Epidermal melanocyte (primary cell): ENCODE measurements at regions not wholly inside any gene's neighbourhood (a gene's known extent, or its start where the extent isn't known, plus 50 kb on each side); places are given as distances from the start of the nearest gene placed in this dataset.
"Not testable (repeated sequence)": the region's sequence is repeated elsewhere in the genome, so short reads cannot be mapped to it uniquely, and the experiment has no call there.

ENCODE experiments used
- DNase-seq: peaks from one replicate; pipeline ENCODE4 v3.0.0; 2011; ENCODE audit warnings: low spot score; ENCODE audit not compliant: insufficient read length

DNA sequence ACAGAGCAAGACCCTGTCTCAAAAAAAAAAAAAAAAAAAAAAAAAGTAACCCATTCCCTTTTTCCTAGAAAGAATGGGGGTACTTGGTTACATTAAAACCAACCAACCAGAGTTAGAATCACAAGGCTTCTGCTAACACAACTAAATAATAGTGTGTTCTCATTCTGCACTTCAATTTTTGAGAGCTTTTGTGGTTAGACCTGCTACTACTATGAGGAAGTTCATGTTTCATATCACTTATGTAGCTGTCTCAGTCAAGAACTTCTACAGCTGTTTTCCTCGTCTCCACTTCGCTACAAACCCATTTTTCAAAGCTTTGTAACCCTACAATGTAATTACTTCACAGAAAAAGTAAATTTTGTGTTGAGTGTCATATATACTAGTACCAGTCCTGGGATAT is 58.3 kb downstream of the PDHA2 start:
- no peak for DNase-seq

DNA sequence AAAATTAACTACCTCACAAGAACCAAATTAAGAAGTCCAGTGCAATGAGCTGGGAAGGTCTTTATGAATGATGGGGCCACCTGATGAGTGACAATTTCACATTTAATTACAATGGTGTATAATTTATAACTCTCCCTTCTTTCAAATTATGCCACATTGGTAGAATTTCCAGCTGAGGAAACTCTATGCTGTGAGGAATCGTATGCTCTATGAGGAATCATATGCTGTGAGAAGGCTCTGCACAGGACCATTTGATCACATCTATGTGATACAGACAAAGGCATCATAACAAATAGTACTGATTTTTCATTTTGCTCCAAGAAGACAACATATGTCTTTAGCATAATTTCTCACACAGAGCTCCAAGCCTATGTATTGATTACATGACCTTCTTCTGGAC is 69.3 kb downstream of the PDHA2 start:
- DNase-seq, result no peak

DNA sequence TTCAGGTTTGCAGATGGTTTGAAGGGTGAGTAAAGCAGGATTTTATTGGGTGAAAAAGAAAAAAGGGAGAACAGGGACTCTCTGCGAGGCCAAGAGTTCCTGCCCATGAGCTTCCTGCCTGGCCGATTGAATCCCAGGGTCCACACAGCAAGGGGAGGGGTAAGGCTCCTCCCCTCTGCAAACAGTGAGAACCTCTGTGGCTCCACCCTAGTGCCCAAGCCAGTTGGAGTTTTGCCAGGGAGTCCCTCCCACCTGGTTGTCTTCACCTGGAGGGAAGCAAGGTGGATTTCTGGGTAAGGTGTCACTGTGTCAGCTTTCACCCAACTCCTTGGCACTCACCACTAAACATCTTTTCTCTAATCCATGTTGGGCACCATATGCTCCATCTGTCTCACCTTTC is 70.9 kb downstream of the PDHA2 start:
- DNase-seq, result no peak

DNA sequence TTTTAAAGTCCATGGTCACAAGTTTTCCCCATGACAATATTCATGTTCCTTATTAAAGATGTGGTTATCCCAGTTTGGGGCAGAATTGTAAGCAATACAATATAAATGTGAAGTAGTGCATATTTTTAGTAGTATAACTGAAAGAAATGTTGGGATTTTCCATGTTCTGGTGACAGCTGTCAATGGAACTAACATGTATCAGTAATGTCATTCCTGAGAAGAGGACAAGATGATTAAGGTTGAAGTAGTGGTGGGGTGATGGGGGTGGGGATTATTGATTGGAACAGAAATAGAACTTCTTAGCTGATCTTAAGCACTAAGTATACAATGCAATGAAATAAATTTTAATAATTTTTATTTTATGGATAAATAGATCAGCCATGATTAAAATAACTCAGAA is 81.6 kb downstream of the PDHA2 start:
- DNase-seq, result no peak

DNA sequence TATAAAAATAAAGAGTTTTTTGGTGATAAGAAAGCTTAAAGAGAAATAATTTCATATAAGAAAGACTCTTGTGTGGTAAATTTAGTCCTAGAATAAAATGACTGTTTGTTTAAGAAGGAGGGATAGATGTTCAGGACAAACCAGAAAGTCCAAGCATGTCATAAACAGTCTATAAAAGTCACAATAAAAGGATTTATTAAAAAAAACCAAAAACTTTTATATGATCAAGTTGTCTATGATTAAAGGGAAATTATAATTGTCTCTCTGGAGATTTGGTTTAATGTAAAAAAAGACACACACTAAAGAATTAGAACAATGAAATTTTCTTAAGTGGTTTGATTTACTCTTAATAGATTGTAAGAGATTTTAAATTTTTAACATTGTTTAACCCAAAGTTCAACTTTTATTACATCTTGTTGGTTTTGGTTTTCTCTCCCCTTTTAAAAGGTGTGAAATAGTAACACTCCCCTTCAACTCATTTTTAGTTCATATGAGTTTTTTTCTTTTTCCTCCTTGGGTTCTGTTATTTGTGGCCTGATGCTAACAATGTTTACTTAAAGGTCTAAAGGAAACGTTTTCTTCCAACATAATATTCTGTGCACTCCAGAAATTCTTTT is 89.7 kb downstream of the PDHA2 start:
- no peak for DNase-seq

DNA sequence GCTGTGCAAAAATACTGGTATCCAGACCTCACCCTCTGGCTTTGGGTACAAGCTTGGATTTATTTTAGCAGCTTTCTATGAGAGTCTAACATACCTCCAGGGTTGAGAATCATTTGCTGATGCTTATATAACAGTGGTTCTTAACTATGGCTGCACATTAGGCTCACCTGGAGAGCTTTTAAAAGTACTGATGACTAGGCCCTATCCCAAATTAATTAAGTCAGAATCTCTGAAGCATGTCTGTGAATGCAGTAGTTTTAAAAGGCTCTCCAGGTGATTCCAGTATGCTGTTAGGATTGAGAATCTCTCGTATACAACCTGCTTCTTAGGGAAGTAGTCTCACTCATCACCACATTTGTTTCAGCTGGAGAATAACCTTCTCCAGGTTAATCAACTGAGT is 99.2 kb downstream of the PDHA2 start:
- no peak for DNase-seq

DNA sequence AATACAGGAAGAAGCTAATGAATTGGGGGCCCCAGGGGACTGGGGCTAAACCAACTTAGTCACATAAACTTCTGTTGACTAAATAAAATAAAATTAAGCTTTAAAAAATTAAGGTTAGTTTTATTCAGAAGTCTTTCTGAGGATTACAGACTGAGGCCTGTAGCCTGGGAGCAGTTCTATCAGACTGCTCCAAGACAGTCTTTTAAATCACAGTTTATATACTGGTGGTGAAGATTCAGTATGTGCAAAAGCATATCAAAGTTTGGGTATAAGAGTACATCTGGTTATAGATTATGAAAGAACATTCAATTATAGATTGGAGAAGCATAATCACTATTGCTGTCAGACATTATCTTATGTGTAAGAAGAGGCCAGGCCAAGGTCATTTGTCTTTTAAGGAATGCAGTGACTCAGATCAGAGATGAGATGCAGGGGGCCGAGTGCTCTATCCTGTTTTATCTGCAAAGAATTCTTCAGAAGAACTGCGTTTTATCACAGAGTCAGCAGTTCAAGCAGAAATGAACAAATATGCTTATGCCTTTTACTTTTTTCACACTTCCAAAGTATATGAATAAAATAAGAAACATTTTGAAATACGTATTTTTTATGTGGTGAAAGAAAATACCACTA is 109.4 kb downstream of the PDHA2 start:
- no peak for DNase-seq

DNA sequence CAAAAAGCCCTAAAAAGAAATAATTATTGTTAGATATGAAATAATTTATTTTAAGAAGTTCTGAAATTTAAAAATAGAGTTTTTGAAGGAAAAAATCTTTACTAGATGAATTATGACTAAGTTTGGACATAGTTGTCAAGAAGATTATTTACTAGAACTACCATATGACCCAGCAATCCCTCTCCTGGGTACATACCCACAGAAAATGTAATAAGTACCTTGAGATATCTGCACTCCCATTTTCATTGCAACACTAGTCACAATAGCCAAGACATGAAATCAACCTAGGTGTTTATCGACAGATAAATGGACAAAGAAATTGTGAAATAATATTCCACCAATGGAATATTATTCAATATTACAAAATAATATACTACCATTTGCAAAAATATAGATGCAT is 109.9 kb downstream of the PDHA2 start:
- DNase-seq, result no peak

DNA sequence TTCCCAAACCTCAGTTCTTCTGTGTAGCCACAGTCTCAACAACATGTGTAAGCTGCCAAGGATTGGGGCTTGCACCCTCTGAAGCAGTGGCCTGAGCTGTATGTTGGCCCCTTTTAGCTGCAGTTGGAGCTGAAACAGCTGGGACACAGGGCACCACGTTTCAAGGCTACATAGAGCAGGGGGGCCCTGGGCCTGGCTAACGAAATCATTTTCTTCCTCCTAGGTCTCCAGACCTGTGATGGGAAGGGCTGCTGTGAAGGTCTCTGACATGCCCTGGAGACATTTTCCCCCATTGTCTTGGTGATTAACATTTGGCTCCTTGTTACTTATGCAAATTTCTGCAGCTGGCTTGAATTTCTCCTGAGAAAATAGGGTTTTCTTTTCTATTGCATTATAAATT is 112.6 kb downstream of the PDHA2 start:
- DNase-seq, result not testable (repeated sequence)

DNA sequence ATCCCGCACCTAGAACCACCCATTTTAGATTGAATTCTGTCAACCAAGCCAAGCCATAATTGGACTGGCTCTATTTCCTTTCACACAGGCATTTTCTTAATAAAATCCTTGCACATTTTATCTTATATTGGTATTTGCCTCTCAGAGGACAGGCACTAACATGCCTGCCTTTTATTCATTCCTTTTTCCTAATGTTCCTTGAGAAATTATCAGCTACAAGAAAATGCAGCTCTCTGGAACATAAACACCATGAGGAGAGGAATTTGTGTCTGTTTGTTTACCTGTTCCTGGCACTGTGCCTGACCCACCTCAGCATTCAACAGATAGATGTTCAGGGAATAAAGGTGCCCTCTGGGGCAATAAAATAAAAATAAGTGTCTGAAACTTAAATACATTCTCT is 116.2 kb downstream of the PDHA2 start:
- no peak for DNase-seq

DNA sequence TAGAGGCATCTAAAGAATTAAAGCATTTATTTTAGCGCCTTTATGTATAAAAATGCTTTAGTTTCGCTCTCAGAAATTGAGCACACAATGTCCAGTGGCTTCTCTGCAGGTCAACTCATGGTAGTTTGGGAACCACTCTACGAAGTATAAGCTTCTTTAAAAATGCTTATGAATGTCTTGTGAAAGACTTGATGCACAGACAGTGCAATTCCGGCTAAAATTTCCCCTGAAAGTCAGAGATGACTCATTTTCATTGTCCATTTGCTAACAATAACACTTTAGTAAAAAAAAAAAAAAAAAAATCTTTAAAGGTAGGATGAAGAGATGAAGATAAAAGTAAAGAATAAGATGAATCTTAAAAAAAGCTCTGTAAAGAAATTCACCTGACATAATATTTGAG is 117.2 kb downstream of the PDHA2 start:
- DNase-seq, result no peak

DNA sequence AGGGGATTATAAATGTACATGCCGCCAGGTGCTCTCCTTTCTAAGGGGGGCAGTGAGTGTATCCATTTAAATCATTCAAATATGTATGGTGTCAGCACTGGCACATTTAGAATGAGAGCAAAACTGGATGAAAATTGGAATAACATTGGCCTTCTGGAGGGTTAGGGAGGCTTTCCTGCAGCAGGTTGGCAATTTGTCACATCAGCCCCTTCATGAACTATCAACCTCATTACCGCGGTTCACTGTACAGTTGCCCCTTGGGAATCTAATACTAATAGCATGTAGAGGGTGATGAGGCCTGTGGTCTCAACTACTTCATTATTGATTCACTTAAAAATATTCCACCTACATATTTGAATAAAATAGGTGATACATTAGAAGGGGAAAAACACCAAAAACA is 117.9 kb downstream of the PDHA2 start:
- no peak for DNase-seq

DNA sequence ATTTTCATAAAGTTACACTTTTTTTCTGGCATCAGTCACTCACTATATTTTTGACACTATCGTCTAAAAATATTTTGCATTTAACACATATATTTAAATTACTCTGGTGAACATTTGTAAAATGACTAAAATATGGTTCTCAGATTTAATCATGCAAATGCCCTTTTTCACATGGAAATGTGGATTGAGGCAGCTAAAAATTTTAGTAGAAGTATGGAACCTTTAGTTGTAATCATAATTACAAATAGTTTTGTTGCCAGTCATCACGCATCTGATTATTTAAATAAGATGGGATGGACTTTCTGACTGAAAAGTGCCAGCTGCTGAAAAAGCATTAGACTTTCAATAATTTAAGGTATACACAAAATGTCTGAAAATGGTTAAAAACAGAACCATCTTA is 119.3 kb downstream of the PDHA2 start:
- DNase-seq, result no peak

DNA sequence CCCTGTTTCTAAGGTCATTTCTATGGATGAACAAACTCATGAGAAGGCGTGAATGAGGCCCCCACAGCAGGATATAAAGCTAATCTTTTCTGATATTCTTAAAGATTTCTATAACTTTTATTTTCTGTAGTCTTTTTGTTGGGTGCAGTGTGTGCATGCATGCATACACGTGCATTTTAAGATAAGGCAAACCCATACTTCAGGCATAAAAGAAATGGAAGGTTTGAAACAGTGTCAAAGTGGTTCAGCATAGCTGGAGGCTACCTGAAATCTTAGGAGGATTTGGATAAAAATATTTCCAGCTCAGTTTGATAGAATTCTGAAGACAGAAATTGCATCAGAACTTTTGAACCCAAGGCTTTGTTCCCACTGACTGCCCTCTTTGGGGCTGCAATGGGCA is 119.7 kb downstream of the PDHA2 start:
- DNase-seq, result no peak

DNA sequence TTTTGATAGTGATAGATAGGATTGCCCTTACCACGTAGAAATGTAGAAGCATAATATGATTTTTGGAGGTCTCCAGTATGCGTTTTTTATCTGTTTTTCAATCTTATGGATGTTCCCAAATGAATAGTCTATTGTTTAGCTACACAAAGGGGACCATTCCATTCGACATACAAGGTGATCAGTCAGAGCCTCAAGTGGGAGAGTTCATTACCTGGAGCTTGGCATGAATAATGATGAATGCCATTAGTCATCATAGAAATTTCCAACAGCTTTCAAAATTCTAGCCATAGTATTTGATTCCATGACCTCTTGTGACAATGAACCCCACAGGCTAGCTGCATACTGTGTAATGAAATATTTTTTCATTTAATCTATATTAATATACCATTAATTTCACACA is 123.6 kb downstream of the PDHA2 start:
- DNase-seq, result no peak

DNA sequence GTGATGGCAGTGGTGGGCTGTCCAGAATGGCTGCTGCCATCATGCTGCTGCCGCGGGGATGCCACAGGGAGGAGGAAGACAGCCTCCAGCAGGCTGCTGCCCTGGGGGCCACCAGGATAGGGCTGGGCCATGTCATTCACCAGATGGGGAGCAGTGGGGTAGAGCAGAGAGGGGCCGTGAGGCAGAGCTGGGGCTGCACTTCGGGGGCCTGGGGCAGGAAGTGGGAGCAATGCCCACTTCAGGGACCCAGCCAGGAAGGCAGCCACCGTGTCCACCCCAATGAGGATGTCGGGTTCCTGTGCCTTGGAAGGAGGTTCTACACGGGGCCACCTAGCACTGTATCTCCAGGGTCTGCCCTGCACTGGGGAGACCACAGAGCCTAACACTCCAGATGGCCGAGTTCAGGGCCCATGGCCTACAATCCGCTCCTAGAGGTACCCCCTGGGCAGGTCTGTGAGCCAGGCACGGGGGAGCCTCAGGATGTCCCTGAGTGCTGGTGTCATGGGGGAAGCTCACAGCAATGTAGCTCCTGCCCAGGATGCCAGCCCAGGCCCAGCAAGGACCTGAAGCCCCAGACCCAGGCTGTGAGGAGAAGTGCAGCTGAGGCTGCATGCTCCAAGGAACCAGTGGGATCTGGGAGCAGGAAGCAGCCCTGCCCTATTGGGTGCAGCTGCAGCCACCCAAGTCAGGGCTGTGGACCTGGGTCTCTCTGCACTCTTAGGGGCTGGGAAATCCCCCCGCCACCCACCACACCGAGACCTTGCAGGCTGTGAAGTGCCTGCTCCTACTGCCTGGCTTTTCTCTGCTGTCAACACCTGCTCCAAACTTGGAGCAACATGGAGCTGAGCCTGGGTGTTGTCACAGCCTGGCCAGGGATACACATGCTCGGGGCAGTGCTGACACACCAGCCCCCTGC is 140.3 kb downstream of the PDHA2 start:
- no peak for DNase-seq

DNA sequence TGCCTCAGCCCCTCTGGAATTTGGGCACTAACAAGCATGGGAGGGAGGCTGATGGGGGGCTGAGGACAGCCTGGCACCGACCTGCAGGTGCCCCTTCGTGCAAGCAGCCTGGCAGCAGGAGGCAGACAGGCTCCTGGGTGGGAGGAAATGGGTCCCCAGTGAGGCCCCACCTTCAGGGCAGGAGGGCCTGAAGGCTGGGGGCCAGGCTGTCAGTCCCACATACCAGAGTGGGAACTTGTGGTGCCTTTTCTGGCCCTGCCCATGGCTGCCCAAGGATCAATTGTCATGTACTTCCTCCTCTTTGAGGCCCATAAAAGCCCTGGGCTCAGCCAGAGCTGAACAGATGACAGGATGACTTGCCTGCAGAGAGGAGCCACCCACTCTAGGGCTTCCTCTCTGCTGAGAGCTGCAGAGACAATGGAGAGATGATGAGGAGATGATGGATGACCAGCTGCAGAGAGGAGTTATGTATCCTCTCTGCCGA is 141.0 kb downstream of the PDHA2 start:
- DNase-seq, result no peak

DNA sequence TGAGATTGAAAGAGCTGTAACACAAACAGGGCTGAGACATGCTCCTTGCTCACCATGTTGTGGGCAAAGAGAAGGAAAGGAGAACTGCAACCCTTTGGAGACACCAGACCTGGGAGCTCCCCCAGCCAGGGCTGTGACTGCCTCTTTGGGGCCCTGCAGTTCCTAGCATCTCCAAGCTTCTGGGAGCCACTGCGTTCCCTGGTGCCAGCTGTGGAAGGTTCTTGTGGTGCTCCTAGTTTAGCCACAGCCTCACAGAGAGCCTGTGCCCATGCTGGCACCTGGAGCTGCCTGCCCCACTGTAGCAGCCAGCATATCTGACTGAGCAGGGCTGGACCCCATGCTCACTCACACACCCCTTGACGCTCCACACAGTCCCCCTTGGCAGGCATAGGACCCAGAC is 141.7 kb downstream of the PDHA2 start:
- no peak for DNase-seq

DNA sequence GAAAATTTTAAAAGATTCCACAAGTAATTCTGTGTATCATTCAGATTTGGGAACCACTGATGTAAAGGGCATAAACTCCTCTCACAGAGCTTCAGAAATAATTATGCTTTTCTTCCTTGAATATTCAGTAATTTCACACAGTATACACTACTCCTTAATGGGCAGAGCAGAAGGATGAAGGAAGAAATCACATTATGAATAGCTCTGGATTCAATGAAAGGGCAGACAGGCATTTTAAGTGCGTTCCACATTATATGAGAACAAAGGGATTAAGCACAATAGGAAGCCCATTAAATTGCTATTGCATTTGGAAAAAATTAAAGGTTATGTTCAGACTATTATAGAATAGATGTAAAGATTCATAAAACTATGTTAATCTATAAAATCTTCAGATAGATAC is 142.6 kb downstream of the PDHA2 start:
- DNase-seq, result no peak

DNA sequence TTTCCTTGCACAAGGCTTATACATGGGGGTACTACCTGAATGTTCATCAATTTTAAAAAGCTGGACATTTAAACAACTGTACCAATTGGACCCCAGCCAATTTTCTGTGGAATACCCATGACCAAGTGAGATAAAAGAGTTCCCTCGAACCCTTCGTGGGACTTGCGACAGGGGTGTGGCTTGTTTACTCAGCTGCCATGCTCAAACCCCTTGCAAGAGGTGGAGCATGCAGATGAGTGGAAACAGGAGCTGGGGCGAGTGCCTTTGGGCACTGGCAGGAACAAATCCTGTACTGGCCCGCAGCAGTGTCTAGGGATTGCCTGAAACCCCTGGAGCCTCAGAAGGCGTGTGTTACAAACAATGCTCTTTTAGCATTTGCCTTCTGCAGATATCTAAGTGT is 144.2 kb downstream of the PDHA2 start:
- no peak for DNase-seq

DNA sequence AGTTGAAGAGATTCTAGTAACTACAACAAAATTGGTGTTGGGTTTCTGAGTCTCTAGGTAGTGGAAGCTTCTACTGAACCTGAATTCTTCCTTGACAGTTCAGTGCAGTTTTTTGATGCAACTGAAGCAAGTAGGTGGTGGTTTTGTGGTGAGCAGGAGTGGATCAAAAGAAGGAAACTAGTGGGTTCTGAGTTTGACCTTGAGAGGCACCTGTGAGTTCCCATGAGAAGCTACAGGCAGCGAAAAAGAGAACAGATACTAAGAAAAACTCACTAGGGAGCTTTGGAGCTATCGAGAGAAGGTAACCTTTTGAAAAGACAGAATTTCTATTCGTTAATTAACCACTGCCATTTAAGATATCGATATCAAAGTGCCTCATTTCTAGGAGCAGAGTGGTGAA is 145.2 kb downstream of the PDHA2 start:
- no peak for DNase-seq

DNA sequence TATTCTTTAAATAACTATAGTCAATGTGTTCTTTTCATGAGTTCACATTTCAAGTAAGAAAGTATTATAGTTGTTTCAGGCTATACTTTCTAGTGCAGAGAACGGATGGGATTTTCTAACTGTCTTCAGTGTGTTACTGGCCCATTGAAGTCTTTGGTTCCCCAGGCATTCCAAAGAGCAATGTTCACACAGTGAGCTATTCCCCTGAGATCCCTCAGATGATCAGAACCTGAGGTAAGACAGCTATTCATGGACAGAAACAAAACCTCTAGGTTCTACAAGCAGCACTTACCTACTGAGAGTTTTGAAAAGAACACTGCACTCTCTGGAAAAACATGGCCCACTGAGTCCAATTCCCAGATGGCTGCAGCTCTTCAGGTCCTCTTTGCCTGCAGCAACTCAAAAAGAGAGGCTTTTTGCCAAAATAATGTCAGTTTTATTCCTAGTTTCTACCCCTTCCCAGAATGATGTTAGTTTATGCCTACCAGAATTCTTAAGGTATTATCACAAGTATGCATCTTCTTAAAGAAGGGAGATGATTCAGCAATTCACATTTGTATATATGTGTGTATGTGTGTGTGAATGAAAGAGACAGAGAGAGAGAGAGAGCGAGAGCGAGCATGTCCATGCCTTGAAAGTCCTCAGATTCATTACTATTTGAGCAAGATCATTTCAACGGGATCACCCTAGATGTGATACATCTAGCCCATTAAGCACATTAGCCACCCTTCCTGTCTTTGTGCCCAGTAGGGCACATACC is 146.1 kb downstream of the PDHA2 start:
- no peak for DNase-seq
